NT2/D1 (cell line): ENCODE measurements at regions not wholly inside any gene's neighbourhood (a gene's known extent, or its start where the extent isn't known, plus 50 kb on each side); places are given as distances from the start of the nearest gene placed in this dataset.

Experiments used
- SUZ12 ChIP-seq: IDR thresholded peaks from 2 replicates; pipeline ENCODE4 v1.6.1; 2011; ENCODE audit not compliant: insufficient read length, insufficient read depth; ENCODE audit errors: extremely low read depth
- YY1 ChIP-seq: IDR thresholded peaks from 2 replicates; pipeline ENCODE4 v1.6.1; 2011; ENCODE audit not compliant: insufficient read length, insufficient read depth
- ZNF274 ChIP-seq: IDR thresholded peaks from 2 replicates; pipeline ENCODE4 v1.6.1; 2011; ENCODE audit warnings: mild to moderate bottlenecking, low read depth, low read length

DNA sequence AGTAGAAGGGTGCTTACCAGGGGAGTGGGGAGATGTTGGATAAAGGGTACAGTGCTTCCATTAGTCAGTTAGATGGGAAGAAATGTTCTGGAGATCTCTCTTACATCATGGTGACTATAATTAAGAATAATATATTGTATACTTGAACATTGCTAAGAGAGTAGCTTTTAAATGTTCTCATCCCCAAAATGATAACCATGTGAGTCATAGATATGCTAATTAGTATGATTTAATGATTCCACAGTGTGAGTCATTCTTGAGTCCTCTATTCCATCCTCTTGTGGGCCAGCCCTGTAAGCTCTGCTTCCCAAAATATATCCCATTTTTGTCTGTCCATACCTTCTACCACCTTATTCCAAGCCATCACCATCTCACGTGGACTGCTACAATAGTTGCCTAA lies 80.6 kb upstream of the CDH11 start:
- TF ChIP-seq ZNF274 (no peak), YY1 (no peak), SUZ12 (no peak)
